ENCODE measurements at regions not wholly inside any gene's neighbourhood (a gene's known extent, or its start where the extent isn't known, plus 50 kb on each side); places are given as distances from the start of the nearest gene placed in this dataset.

- Histone ChIP-seq H3K79me2 (ENCODE audit: control insufficient read depth, insufficient read depth, low read length) (no peaks in the 10 kb centered on the region), H3K4me3 (no peak overlapping the region), H2AFZ (ENCODE audit: control insufficient read depth, low read depth, low read length) (no peak overlapping the region), H3K36me3 (ENCODE audit: control insufficient read depth in 2 of 2, insufficient read depth in 2 of 2, low read length in 1 of 2) (no peaks in the 10 kb centered on the region), H3K4me2 (ENCODE audit: control insufficient read depth, insufficient read depth) (no peak overlapping the region), H3K4me1 (ENCODE audit: control insufficient read depth, insufficient read depth, low read length) (no peaks in the 10 kb centered on the region), H3K9me3 (replicated peaks; ENCODE audit: control insufficient read depth, insufficient read depth, low read length) (no peaks in the 10 kb centered on the region; the same call in 2 of the 3 replicates), H3K27me3 (replicated peaks in 1 of 2; ENCODE audit: control insufficient read depth in 2 of 2, insufficient read depth in 2 of 2, low read length in 1 of 2) (no peaks in the 10 kb centered on the region), H3K27ac (ENCODE audit: control insufficient read depth, insufficient read depth) (no peak overlapping the region), H3K9ac (ENCODE audit: control insufficient read depth, insufficient read depth, low read length) (no peak overlapping the region), H4K20me1 (ENCODE audit: control insufficient read depth, insufficient read depth) (no peaks in the 10 kb centered on the region)
- no peak for FAIRE-seq
- TF ChIP-seq MAX (IDR thresholded peaks at IDR 0.05; ENCODE audit: low read depth, low read length) (no peak), KDM1A (IDR thresholded peaks at IDR 0.05; ENCODE audit: borderline replicate concordance) (no peak), SUPT20H (IDR thresholded peaks at IDR 0.05; ENCODE audit: borderline replicate concordance, control insufficient read depth, low read depth, low read length) (no peak), BHLHE40 (IDR thresholded peaks at IDR 0.05; ENCODE audit: borderline replicate concordance in 1 of 2, low read depth in 2 of 2, low read length in 1 of 2) (no peak), ZNF274 (IDR thresholded peaks at IDR 0.05; ENCODE audit: insufficient read depth, insufficient read length) (no peak), SREBF2 (IDR thresholded peaks at IDR 0.05; ENCODE audit: low read length) (no peak), EGR1 (IDR thresholded peaks at IDR 0.05; ENCODE audit: borderline replicate concordance in 1 of 2, low read depth in 2 of 2, low read length in 2 of 2) (no peak), MEF2B (IDR thresholded peaks at IDR 0.05; ENCODE audit: partially characterized antibody, poor library complexity, severe bottlenecking) (no peak), ZNF207 (IDR thresholded peaks at IDR 0.05; ENCODE audit: borderline replicate concordance) (no peak), SUZ12 (IDR thresholded peaks at IDR 0.05; ENCODE audit: unreplicated experiment) (no peak)
- 60% methylated on average over 3 of the region's 3 CpGs for WGBS (ENCODE audit: insufficient coverage, insufficient replicate concordance, low lambda C conversion rate, missing lambda C conversion rate)
- RAD21 ChIA-PET (ENCODE audit: unreplicated experiment): no interaction called here
- intact Hi-C loops (cut with micrococcal nuclease; ENCODE audit: unreplicated experiment): no loop called here
- BruUV-seq (replicated peaks): no TSS peak
- SMC1A ChIA-PET (ENCODE audit: uncharacterized antibody, unreplicated experiment): no interaction called here
- no peak for ATAC-seq
- in situ Hi-C loops (cut with MboI): no loop called here
- no peak for DNase-seq (ENCODE audit: low read depth, low spot score)
- CTCF ChIA-PET: no interaction called here
- POLR2A ChIA-PET: no interaction called here
Measured at GRCh38 chr19:27824108-27824507, 1388.8 kb downstream of the UQCRFS1 start.
